Sigmoid colon (tissue), 6 donors: ENCODE measurements at regions not wholly inside any gene's neighbourhood (a gene's known extent, or its start where the extent isn't known, plus 50 kb on each side); places are given as distances from the start of the nearest gene placed in this dataset.

Source experiments
- DNase-seq: peaks from one replicate; pipeline ENCODE4 v3.0.0-alpha.2; 2019
- H3K27ac ChIP-seq, 4 donors: fragments of 200-600 bp; sonication (generic); one replicate each; pipeline ENCODE4 v1.5.1; 2016 to 2019; ENCODE audit warnings: mild to moderate bottlenecking in 1 of 4
- H3K27me3 ChIP-seq, 3 donors: fragments of 200-600 bp; sonication (generic); one replicate each; pipeline ENCODE4 v1.5.1; 2019; ENCODE audit warnings: mild to moderate bottlenecking in 1 of 3
- H3K36me3 ChIP-seq, 4 donors: fragments of 200-600 bp; sonication (generic); one replicate each; pipeline ENCODE4 v1.5.1; 2016 to 2019
- H3K4me1 ChIP-seq, 4 donors: fragments of 200-600 bp; sonication (generic); one replicate each; pipeline ENCODE4 v1.5.1; 2017 to 2019
- H3K4me3 ChIP-seq, 4 donors: fragments of 200-600 bp; sonication (generic); one replicate each; pipeline ENCODE4 v1.5.1; 2017 to 2019; ENCODE audit warnings: mild to moderate bottlenecking in 2 of 4, moderate library complexity in 1 of 4
- H3K9me3 ChIP-seq, 4 donors: fragments of 200-600 bp in 3 of 4; sonication (generic) in 3 of 4; one replicate each; pipeline versions ENCODE4 v1.5.1 to v1.6.1; 2013 to 2019
- CTCF ChIP-seq, 4 experiments: fragments of 450-650 bp in 3 of 4; fragments of 200-600 bp in 1 of 4; IDR thresholded peaks; one replicate each; pipeline ENCODE4 v1.5.1; 2016 to 2019; ENCODE audit warnings: antibody characterized with exemption in 4 of 4, mild to moderate bottlenecking in 3 of 4, moderate library complexity in 2 of 4
- EP300 ChIP-seq, 4 donors: sonication (generic); formaldehyde crosslinking; IDR thresholded peaks; one replicate each; pipeline ENCODE4 v1.6.1; 2017; ENCODE audit warnings: antibody characterized with exemption in 4 of 4
- POLR2A ChIP-seq, 2 donors: fragments of 450-650 bp; IDR thresholded peaks; one replicate each; pipeline ENCODE4 v1.6.1; 2016; ENCODE audit warnings: antibody characterized with exemption in 2 of 2, mild to moderate bottlenecking in 2 of 2, moderate library complexity in 2 of 2
- POLR2AphosphoS5 ChIP-seq, 4 donors: sonication (generic); formaldehyde crosslinking; IDR thresholded peaks; one replicate each; pipeline ENCODE4 v1.6.1; 2017; ENCODE audit warnings: antibody characterized with exemption in 4 of 4
- WGBS, 2 donors: extraction: QIAGEN DNeasy Blood & Tissue Kit; methylation state at CpG; one replicate each; pipeline ENCODE4 v1.1.7; 2013; 5-methylcytosine and 5-hydroxymethylcytosine counted together
- intact Hi-C: fragments of 100-400 bp; cut with DNase I; formaldehyde crosslinking; loops from one replicate; pipeline ENCODE4 v1.15.1; 2023
- donor health status: healthy with polysubstance abuse.
- donor health status: healthy.

DNA sequence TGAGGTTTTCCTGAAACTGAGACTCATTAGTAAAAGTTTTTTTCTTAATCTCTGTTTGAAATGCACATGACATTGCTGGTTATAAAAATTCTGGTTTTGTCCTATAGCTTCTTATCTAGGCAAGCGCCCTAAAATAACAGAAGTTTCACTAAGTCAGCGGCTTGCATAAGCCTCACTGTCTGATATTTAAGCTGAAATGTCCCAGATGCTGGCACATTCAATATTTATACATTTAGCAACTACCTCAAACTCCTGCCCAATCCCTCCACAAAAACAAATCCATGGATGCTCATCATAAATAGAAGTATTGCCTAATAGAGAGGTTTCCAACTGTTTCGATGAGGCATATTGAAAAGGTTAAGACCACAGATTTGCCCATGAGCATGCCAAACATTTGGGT lies 83.1 kb upstream of the EGR2 start:
- TF ChIP-seq EP300 (IDR thresholded peaks at IDR 0.05) (no peak), POLR2A (IDR thresholded peaks at IDR 0.05) (no peak), CTCF (IDR thresholded peaks at IDR 0.05) (no peak), POLR2AphosphoS5 (IDR thresholded peaks at IDR 0.05) (no peak)
- no peaks in the 10 kb centered on the region for H3K36me3 ChIP-seq
- intact Hi-C loops, result no loop called here
- DNase-seq, result no peak
- no peaks in the 10 kb centered on the region for H3K27me3 ChIP-seq
- 85 to 86% methylated on average over 3 of the region's 3 CpGs for WGBS, 2 donors
- H3K27ac ChIP-seq, result no peak overlapping the region
- no peak overlapping the region for H3K4me3 ChIP-seq
- H3K4me1 ChIP-seq, result no peaks in the 10 kb centered on the region
- H3K9me3 ChIP-seq, result no peaks in the 10 kb centered on the region

DNA sequence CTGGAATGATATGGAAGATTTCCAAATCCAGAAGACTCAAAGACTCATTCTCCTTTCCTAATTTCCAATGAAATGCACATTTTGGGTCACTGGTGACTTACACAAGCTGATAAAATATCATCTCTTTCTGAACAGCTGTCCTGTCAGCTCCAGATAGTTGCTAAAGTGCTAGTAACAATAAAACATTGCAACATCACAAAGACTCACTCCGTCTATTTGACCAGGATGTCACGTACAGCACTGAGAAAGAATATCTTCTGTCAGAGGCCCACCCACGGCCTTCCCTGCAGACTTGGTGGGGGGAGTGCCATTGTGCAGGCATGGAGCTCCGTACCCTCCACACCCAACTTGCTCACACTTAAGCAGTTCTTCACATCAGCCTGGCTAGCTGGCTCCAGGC lies 78.9 kb upstream of the EGR2 start:
- no peaks in the 10 kb centered on the region for H3K27me3 ChIP-seq
- no peak overlapping the region for H3K4me3 ChIP-seq
- no peaks in the 10 kb centered on the region for H3K4me1 ChIP-seq
- WGBS, 2 donors, result 75 to 77% methylated on average over 4 of the region's 4 CpGs
- H3K27ac ChIP-seq, result no peak overlapping the region
- H3K36me3 ChIP-seq, result no peaks in the 10 kb centered on the region
- DNase-seq, result no peak
- intact Hi-C loops, result no loop called here
- TF ChIP-seq EP300 (IDR thresholded peaks at IDR 0.05) (no peak), POLR2AphosphoS5 (IDR thresholded peaks at IDR 0.05) (no peak), CTCF (IDR thresholded peaks at IDR 0.05) (no peak), POLR2A (IDR thresholded peaks at IDR 0.05) (no peak)
- no peaks in the 10 kb centered on the region for H3K9me3 ChIP-seq

DNA sequence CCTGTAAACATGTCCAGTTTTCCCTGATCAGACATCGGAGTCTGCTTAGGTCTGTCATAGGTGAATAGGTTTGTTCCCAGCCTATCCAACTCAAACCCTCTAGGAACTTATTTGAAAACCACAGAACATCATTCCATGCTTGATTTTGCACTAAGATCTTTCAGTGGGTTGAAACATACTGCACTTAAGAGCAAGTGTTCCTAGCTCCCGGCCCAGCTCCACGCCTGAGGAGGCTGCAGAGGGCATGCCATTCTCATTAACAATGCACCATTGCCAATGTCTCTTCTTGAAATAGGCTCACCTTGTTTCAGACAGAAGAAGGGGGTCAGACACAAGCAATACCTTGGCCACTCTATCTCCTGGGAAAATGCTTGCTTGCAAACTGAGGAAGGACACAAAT lies 78.0 kb upstream of the EGR2 start:
- no peaks in the 10 kb centered on the region for H3K9me3 ChIP-seq
- no peaks in the 10 kb centered on the region for H3K36me3 ChIP-seq
- no peak overlapping the region for H3K4me3 ChIP-seq
- H3K4me1 ChIP-seq, result no peaks in the 10 kb centered on the region
- no peak overlapping the region for H3K27ac ChIP-seq
- no peaks in the 10 kb centered on the region for H3K27me3 ChIP-seq
- no peak for DNase-seq
- TF ChIP-seq EP300 (IDR thresholded peaks at IDR 0.05), result no peak
- no peak for TF ChIP-seq POLR2A (IDR thresholded peaks at IDR 0.05)
- TF ChIP-seq CTCF (IDR thresholded peaks at IDR 0.05), result no peak
- no peak for TF ChIP-seq POLR2AphosphoS5 (IDR thresholded peaks at IDR 0.05)
- 84 to 91% methylated on average over 3 of the region's 3 CpGs for WGBS, 2 donors
- intact Hi-C loops, result no loop called here

GRCh38 chr10:62893036-62893435 lies 76.9 kb upstream of the EGR2 start:
- TF ChIP-seq POLR2AphosphoS5 (IDR thresholded peaks at IDR 0.05) (no peak), EP300 (IDR thresholded peaks at IDR 0.05) (no peak), CTCF (IDR thresholded peaks at IDR 0.05) (no peak), POLR2A (IDR thresholded peaks at IDR 0.05) (no peak)
- H3K4me1 ChIP-seq, result no peaks in the 10 kb centered on the region
- intact Hi-C loops, result no loop called here
- WGBS, 2 donors, result 91 to 98% methylated on average over 1 of the region's 1 CpG
- H3K4me3 ChIP-seq, result no peak overlapping the region
- no peak for DNase-seq
- H3K36me3 ChIP-seq, result no peaks in the 10 kb centered on the region
- no peaks in the 10 kb centered on the region for H3K27me3 ChIP-seq
- H3K9me3 ChIP-seq, result no peaks in the 10 kb centered on the region
- H3K27ac ChIP-seq, result no peak overlapping the region

- WGBS, 2 donors, result 84% methylated on average over 2 of the region's 2 CpGs
- Histone ChIP-seq H3K9me3 (no peaks in the 10 kb centered on the region), H3K36me3 (no peaks in the 10 kb centered on the region), H3K27me3 (no peaks in the 10 kb centered on the region), H3K4me1 (no peaks in the 10 kb centered on the region), H3K27ac (no peak overlapping the region), H3K4me3 (no peak overlapping the region)
- TF ChIP-seq POLR2A (IDR thresholded peaks at IDR 0.05), result no peak
- no peak for TF ChIP-seq CTCF (IDR thresholded peaks at IDR 0.05)
- TF ChIP-seq POLR2AphosphoS5 (IDR thresholded peaks at IDR 0.05), result no peak
- intact Hi-C loops, result no loop called here
- DNase-seq, result no peak
These were observed 74.2 kb upstream of the EGR2 start for GRCh38 chr10:62890395-62890794.
